Motor neuron (in vitro differentiated cells): ENCODE measurements at regions not wholly inside any gene's neighbourhood (a gene's known extent, or its start where the extent isn't known, plus 50 kb on each side); places are given as distances from the start of the nearest gene placed in this dataset.
A peak's percentile ranks its signal among the peaks of the same experiment; 100 is the strongest.

Experiments
- ATAC-seq, 8 experiments: fragments of 200-7000 bp; cut with Tn5 transposase; replicated peaks in 6 of 8; 2 replicates each; pipeline ENCODE4 v1.8.0; 2021; ENCODE audit warnings: mild to moderate bottlenecking in 8 of 8, moderate library complexity in 8 of 8
- H3K27ac ChIP-seq, 2 donors: fragments of 250-450 bp; sonication (Bioruptor Pico); 2 replicates each; pipeline ENCODE4 v1.9.0; 2021; ENCODE audit warnings: antibody characterized with exemption in 2 of 2, mild to moderate bottlenecking in 2 of 2, moderate library complexity in 1 of 2
- H3K4me1 ChIP-seq, 2 donors: fragments of 250-450 bp; sonication (Bioruptor Pico); replicated peaks in 1 of 2; 2 replicates each; pipeline ENCODE4 v1.6.1; 2021; ENCODE audit warnings: antibody characterized with exemption in 2 of 2, mild to moderate bottlenecking in 2 of 2, moderate library complexity in 1 of 2
- H3K4me3 ChIP-seq, 5 donors: fragments of 250-450 bp; sonication (Bioruptor Pico); 2 replicates each; pipeline ENCODE4 v1.9.0; 2021; ENCODE audit warnings: antibody characterized with exemption in 5 of 5, mild to moderate bottlenecking in 5 of 5, moderate library complexity in 4 of 5
- WGBS, 10 experiments: fragments of 450-650 bp; shearing (Covaris generic); methylation state at CpG; one replicate each; pipeline ENCODE4 v1.0.0; 2022; 5-methylcytosine and 5-hydroxymethylcytosine counted together
- in situ Hi-C, 9 experiments: fragments of 400-800 bp; cut with MboI; loops; one replicate each; pipeline ENCODE4 v1.15.0; 2021; ENCODE audit warnings: low sequenced_read_pairs in 9 of 9, low pct_unique_long_range_greater_than_20kb in 2 of 9; ENCODE audit not compliant: unreplicated experiment in 9 of 9

DNA sequence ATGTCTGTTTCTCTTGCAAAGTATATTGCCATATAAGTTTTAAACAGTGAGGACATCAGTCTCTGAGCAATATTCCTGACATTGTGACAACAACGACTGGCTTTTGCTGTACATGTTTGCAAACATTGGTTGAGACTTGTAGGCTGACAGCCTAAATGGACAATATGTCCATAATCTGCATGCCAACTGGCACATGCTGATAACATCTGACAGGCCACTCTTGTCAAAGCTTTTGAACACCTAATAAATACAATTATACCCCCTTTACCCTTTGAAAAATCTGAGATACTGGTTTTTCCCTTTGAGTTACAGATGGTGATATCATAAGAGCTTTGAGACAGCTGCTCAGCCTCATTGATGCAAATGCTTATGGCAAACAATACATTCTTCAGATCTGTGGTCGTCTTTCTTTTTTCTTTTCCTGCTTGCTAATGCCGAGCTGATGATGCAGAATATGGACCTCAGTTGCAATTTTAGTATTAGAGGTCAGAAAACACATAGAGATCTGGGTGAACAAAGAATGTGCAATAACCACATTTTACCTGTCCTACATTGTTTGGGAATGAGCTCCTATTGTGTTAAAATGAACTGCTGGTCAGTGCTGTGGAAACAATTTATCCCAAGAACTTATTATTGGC, 114.9 kb downstream of the RFC3 start:
- in situ Hi-C loops: loop anchor here in 5 of 9 experiments (5.0 to 25.0 kb wide), 4 partner anchors 129 to 1229 kb away; no protein-coding TSS in a partner anchor
- no peak for ATAC-seq
- 0 to 100% (median 59%) methylated on average over 1 to 3 of the region's 3 CpGs for WGBS, 10 experiments

DNA sequence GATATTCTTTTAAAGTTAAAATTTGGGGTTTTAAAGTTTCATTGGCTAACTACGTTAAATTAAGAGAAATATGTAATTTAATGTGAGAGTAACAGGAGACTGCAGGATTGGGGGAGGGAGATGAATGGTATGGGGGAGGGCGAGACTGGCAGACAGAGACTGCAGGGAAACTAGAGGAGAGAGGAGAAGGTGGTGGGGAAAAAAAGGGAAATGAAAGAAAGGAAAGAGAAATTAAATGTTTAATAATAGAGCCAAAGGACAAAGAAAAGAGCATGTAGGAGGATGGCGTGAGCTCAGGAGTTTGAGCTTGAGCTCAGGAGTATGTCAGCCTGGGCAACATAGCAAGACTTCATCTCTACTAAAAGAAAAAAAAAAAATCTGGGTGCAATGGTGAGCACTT, 115.9 kb downstream of the RFC3 start:
- 82 to 100% (median 96%) methylated on average over 1 to 3 of the region's 3 CpGs for WGBS, 10 experiments
- no peak for ATAC-seq
- no peak overlapping the region for H3K4me3 ChIP-seq
- H3K27ac ChIP-seq: no peak overlapping the region
- peaks cover 4 to 6% of the 10 kb centered on the region in 2 donors for H3K4me1 ChIP-seq
- in situ Hi-C loops: loop anchor here in 5 of 9 experiments (5.0 to 25.0 kb wide), 4 partner anchors 128 to 1228 kb away; no protein-coding TSS in a partner anchor

More for the DNA sequence above, 114.9 kb downstream of the RFC3 start:
- no peak overlapping the region for H3K4me3 ChIP-seq
- no peak overlapping the region for H3K27ac ChIP-seq
- H3K4me1 ChIP-seq: peaks cover 4 to 6% of the 10 kb centered on the region in 2 donors

- H3K27ac ChIP-seq: no peak overlapping the region
- peaks cover 4 to 6% of the 10 kb centered on the region in 2 donors for H3K4me1 ChIP-seq
- 44 to 100% (median 100%) methylated on average over 1 to 2 of the region's 2 CpGs; no CpG with 5 or more reads in 3 of the 10 experiments for WGBS, 10 experiments
- in situ Hi-C loops: loop anchor here in 5 of 9 experiments (5.0 to 25.0 kb wide), 4 partner anchors 128 to 1228 kb away; no protein-coding TSS in a partner anchor
- ATAC-seq: no peak
- no peak overlapping the region for H3K4me3 ChIP-seq
These were observed 116.4 kb downstream of the RFC3 start for GRCh38 chr13:33934343-33934742.

DNA sequence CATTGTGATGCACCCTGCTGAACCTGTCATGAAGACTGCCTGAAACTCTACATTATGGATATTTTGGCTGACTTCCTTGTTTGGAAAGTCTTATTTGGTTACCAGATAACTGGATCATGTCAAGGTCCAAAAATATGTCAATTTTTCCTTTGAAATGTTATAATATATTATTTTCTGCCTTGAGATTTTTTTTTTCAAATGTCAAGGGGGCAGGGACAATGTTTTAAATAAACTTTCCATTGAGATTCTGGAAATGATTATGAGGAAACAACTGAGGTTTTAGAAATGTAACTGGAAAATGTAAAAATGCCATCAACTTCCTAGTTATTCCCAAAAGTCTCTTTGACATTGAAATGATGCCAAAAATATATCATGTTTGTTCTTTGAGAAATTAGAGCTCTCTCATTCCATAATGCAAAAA, 117.0 kb downstream of the RFC3 start:
- no peak overlapping the region for H3K4me3 ChIP-seq
- ATAC-seq: no peak
- no peak overlapping the region for H3K27ac ChIP-seq
- in situ Hi-C loops: loop anchor here in 5 of 9 experiments (5.0 to 25.0 kb wide), 4 partner anchors 127 to 1227 kb away; no protein-coding TSS in a partner anchor
- peaks cover 4 to 6% of the 10 kb centered on the region in 2 donors for H3K4me1 ChIP-seq

- Histone ChIP-seq H3K4me3 (no peak overlapping the region), H3K27ac (no peak overlapping the region), H3K4me1 (peaks cover 4 to 6% of the 10 kb centered on the region in 2 donors)
- no peak for ATAC-seq
- WGBS, 10 experiments: 80 to 100% (median 92%) methylated on average over 1 to 4 of the region's 4 CpGs; no CpG with 5 or more reads in 5 of the 10 experiments
- in situ Hi-C loops: loop anchor here in 4 of 9 experiments (10.0 to 25.0 kb wide), 3 partner anchors 126 to 1226 kb away; no protein-coding TSS in a partner anchor
These were observed 118.0 kb downstream of the RFC3 start for GRCh38 chr13:33935969-33936368.

DNA sequence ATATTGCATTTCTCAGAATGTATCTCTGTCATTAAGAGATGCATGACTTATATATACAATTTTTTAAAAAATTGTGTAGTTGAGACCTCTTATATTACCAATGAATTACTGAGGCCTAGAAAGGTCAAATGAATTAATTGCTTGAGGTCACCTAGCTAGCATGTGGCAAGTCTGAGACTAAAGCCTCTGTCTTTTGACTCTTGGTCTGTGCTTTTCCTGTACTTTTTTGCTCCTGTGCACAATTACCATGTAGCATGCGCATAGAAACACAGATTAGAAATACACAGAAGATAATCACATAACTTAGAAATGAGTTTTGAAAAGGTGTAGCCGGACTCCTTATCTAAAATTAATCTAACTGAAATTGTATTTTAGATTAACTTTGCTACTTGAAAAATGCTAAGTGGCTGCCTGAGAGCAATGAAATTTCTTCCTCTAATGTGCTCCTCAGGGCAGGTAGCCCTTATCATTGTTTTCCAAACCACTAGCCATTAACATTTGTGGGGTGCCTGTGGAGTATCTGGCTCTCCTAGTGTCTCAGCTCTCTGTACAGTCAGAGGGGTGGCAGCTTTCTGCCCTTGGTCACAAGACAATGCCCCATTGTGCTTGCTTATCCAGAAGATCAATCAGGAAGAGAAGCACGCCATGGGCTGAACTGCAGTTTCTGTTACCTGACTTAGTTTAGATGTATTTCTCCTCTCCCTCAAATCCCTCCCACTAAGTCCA, 119.6 kb downstream of the RFC3 start:
- ATAC-seq: peak in 6 of 8 experiments; percentile 22 to 62 (median 46)
- in situ Hi-C loops: loop anchor here in 4 of 9 experiments (10.0 to 25.0 kb wide), 3 partner anchors 125 to 1225 kb away; no protein-coding TSS in a partner anchor
- H3K27ac ChIP-seq: no peak overlapping the region
- no peak overlapping the region for H3K4me3 ChIP-seq
- peaks cover 2 to 6% of the 10 kb centered on the region in 2 donors for H3K4me1 ChIP-seq
- 58 to 100% (median 75%) methylated on average over 1 to 3 of the region's 3 CpGs; no CpG with 5 or more reads in 2 of the 10 experiments for WGBS, 10 experiments

GRCh38 chr13:33940256-33940655, 122.3 kb downstream of the RFC3 start:
- no peak for ATAC-seq
- 29 to 100% (median 100%) methylated on average over 1 of the region's 1 CpG; no CpG with 5 or more reads in 5 of the 10 experiments for WGBS, 10 experiments
- Histone ChIP-seq H3K4me3 (no peak overlapping the region), H3K27ac (no peak overlapping the region), H3K4me1 (no peaks in the 10 kb centered on the region)
- in situ Hi-C loops: loop anchor here in 3 of 9 experiments (25.0 kb wide), 2 partner anchors 122 to 1222 kb away; no protein-coding TSS in a partner anchor

GRCh38 chr13:33940898-33941297, 122.9 kb downstream of the RFC3 start:
- H3K4me3 ChIP-seq: no peak overlapping the region
- no peaks in the 10 kb centered on the region for H3K4me1 ChIP-seq
- in situ Hi-C loops: loop anchor here in 3 of 9 experiments (25.0 kb wide), 2 partner anchors 121 to 1221 kb away; no protein-coding TSS in a partner anchor
- WGBS, 10 experiments: 46 to 100% (median 100%) methylated on average over 1 to 5 of the region's 5 CpGs; no CpG with 5 or more reads in 1 of the 10 experiments
- ATAC-seq: peak in 3 of 8 experiments; percentile 30 to 93 (median 66)
- H3K27ac ChIP-seq: no peak overlapping the region

DNA sequence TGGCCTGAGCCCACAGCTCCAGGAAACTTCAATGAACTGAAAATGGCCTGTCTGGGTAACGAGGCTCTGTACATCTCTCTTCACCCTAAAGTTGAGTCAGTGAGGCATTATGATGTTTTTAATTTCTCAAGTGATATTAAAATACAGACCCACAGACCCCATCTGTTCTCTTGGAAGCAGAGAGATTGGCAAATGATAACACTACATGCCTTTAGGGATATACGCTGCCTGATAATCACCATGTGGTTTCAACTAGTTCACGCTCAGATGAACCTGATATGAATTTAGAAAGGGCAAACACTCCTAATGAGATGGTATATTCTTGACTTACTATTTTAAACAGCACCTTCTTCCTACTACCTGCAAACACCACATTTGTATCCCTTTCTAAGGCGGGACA, 127.5 kb downstream of the RFC3 start:
- Histone ChIP-seq H3K27ac (no peak overlapping the region), H3K4me3 (no peak overlapping the region), H3K4me1 (no peaks in the 10 kb centered on the region)
- WGBS, 10 experiments: 80 to 100% (median 94%) methylated on average over 1 to 4 of the region's 4 CpGs; no CpG with 5 or more reads in 1 of the 10 experiments
- no peak for ATAC-seq
- in situ Hi-C loops: loop anchor here in 3 of 9 experiments (25.0 kb wide), 2 partner anchors 117 to 1217 kb away; no protein-coding TSS in a partner anchor

GRCh38 chr13:33953203-33953602, 135.3 kb downstream of the RFC3 start:
- H3K4me3 ChIP-seq: no peak overlapping the region
- H3K27ac ChIP-seq: no peak overlapping the region
- H3K4me1 ChIP-seq: no peaks in the 10 kb centered on the region
- in situ Hi-C loops: no loop called here
- no peak for ATAC-seq
- WGBS, 10 experiments: 67 to 100% (median 100%) methylated on average over 1 of the region's 1 CpG

GRCh38 chr13:33953781-33954180, 135.8 kb downstream of the RFC3 start:
- in situ Hi-C loops: no loop called here
- WGBS, 10 experiments: 20 to 100% (median 96%) methylated on average over 1 of the region's 1 CpG
- Histone ChIP-seq H3K27ac (no peak overlapping the region), H3K4me1 (no peaks in the 10 kb centered on the region), H3K4me3 (no peak overlapping the region)
- ATAC-seq: no peak

GRCh38 chr13:33956346-33956745, 138.4 kb downstream of the RFC3 start:
- Histone ChIP-seq H3K27ac (no peak overlapping the region), H3K4me3 (no peak overlapping the region), H3K4me1 (no peaks in the 10 kb centered on the region)
- no peak for ATAC-seq
- 42 to 100% (median 88%) methylated on average over 1 to 2 of the region's 2 CpGs; no CpG with 5 or more reads in 2 of the 10 experiments for WGBS, 10 experiments
- in situ Hi-C loops: no loop called here

GRCh38 chr13:33957497-33957905, 139.6 kb downstream of the RFC3 start:
- no peak for ATAC-seq
- H3K4me3 ChIP-seq: no peak overlapping the region

More at GRCh38 chr13:33957497-33957905, 139.6 kb downstream of the RFC3 start:
- H3K27ac ChIP-seq: no peak overlapping the region
- in situ Hi-C loops: no loop called here
- H3K4me1 ChIP-seq: peaks cover 2 to 3% of the 10 kb centered on the region in 2 donors
- 85 to 100% (median 97%) methylated on average over 1 to 5 of the region's 5 CpGs; no CpG with 5 or more reads in 2 of the 10 experiments for WGBS, 10 experiments
